Uterus (tissue), 2 donors: ENCODE measurements at regions not wholly inside any gene's neighbourhood (a gene's known extent, or its start where the extent isn't known, plus 50 kb on each side); places are given as distances from the start of the nearest gene placed in this dataset.
"Not testable (repeated sequence)": the region's sequence is repeated elsewhere in the genome, so short reads cannot be mapped to it uniquely, and the experiment has no call there.

ENCODE experiments used
- POLR2A ChIP-seq, 2 donors: fragments of 450-650 bp; IDR thresholded peaks; one replicate each; pipeline ENCODE4 v1.6.1; 2016; ENCODE audit warnings: antibody characterized with exemption in 2 of 2, mild to moderate bottlenecking in 1 of 2, moderate library complexity in 1 of 2
- TF ChIP-seq, protein P1 (sequence below), 4 experiments: fragments of 200-600 bp in 2 of 4; fragments of 450-650 bp in 2 of 4; sonication (generic) in 2 of 4; IDR thresholded peaks; one replicate each; pipeline ENCODE4 v1.5.1; 2016 to 2019; ENCODE audit warnings: antibody characterized with exemption in 4 of 4, mild to moderate bottlenecking in 2 of 4, moderate library complexity in 1 of 4

DNA sequence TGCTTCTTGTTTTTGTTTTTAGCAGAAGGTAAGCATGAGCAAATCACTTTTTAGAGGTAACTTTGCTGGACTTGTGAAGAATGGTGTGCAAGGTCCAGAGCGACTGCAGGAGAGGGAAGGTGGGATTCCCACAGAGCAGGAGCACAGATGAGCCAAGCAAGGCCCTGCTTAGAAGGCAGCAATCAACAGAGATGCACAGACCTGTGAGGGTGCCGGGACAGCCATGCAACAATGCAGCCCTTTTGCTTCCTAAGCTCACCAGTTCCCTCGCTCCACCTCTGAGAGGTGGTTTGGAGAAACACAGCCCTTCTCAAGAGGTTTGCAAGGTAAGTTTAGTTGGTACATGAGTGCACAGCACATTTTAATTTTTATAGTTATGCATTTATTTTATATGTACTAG is 85.1 kb upstream of the FBXO28 start:
- not testable (repeated sequence) for TF ChIP-seq POLR2A (IDR thresholded peaks at IDR 0.05)
- TF ChIP-seq, protein P1, sequence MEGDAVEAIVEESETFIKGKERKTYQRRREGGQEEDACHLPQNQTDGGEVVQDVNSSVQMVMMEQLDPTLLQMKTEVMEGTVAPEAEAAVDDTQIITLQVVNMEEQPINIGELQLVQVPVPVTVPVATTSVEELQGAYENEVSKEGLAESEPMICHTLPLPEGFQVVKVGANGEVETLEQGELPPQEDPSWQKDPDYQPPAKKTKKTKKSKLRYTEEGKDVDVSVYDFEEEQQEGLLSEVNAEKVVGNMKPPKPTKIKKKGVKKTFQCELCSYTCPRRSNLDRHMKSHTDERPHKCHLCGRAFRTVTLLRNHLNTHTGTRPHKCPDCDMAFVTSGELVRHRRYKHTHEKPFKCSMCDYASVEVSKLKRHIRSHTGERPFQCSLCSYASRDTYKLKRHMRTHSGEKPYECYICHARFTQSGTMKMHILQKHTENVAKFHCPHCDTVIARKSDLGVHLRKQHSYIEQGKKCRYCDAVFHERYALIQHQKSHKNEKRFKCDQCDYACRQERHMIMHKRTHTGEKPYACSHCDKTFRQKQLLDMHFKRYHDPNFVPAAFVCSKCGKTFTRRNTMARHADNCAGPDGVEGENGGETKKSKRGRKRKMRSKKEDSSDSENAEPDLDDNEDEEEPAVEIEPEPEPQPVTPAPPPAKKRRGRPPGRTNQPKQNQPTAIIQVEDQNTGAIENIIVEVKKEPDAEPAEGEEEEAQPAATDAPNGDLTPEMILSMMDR (IDR thresholded peaks at IDR 0.05) = not testable (repeated sequence)
